PC-3 (cell line): ENCODE measurements at regions not wholly inside any gene's neighbourhood (a gene's known extent, or its start where the extent isn't known, plus 50 kb on each side); places are given as distances from the start of the nearest gene placed in this dataset.

Source experiments
- ATAC-seq: fragments of 200-7000 bp; cut with Tn5 transposase; 2 replicates; pipeline ENCODE4 v1.9.1; 2020; ENCODE audit warnings: mild to moderate bottlenecking, moderate library complexity
- BruUV-seq: library from RNA; stranded (reverse); fragments of 400-500 nt; replicated peaks from 2 replicates; lab custom pipeline; 2021; lab: Mats Ljungman, UMichigan
- CTCF ChIA-PET: fragments of 300-600 bp; sonication (Branson Sonifier 250); formaldehyde crosslinking; loops from one replicate; lab custom pipeline; 2022; ENCODE audit warnings: antibody characterized with exemption; lab: Charles Lee
- POLR2A ChIA-PET: fragments of 300-600 bp; sonication (Branson Sonifier 250); formaldehyde crosslinking; loops from one replicate; lab custom pipeline; 2022; ENCODE audit warnings: antibody characterized with exemption; ENCODE audit not compliant: unreplicated experiment; lab: Charles Lee
- DNase-seq: peaks from one replicate; pipeline ENCODE4 v3.0.0-alpha.2; 2015
- H2AFZ ChIP-seq: fragments of 300-600 bp; sonication (generic); 2 replicates; pipeline ENCODE4 v1.6.0; 2016; ENCODE audit warnings: antibody characterized with exemption, low read length
- H3F3A ChIP-seq: fragments of 300-600 bp; sonication (generic); one replicate; pipeline ENCODE4 v1.6.0; 2017; ENCODE audit warnings: antibody characterized with exemption, low read length, control low read depth, mild to moderate bottlenecking; ENCODE audit not compliant: unreplicated experiment
- H3K27ac ChIP-seq: fragments of 300-600 bp; sonication (generic); 2 replicates; pipeline ENCODE4 v1.5.1; 2016; ENCODE audit warnings: mild to moderate bottlenecking, low read length
- H3K27me3 ChIP-seq: fragments of 300-600 bp; sonication (generic); 2 replicates; pipeline ENCODE4 v1.6.1; 2016; ENCODE audit warnings: low read length, mixed read lengths
- H3K36me3 ChIP-seq: fragments of 300-600 bp; sonication (generic); 2 replicates; pipeline ENCODE4 v1.6.1; 2016; ENCODE audit warnings: low read depth, mixed run types, low read length, mixed read lengths
- H3K4me1 ChIP-seq: fragments of 300-600 bp; sonication (generic); 2 replicates; pipeline ENCODE4 v1.5.1; 2016; ENCODE audit warnings: low read length; ENCODE audit not compliant: insufficient read depth
- H3K4me2 ChIP-seq: fragments of 300-600 bp; sonication (generic); 2 replicates; pipeline ENCODE4 v1.6.0; 2016; ENCODE audit warnings: low read length
- H3K4me3 ChIP-seq: fragments of 300-600 bp; sonication (generic); 2 replicates; pipeline ENCODE4 v1.5.1; 2016; ENCODE audit warnings: mild to moderate bottlenecking, low read length, mixed read lengths
- H3K79me2 ChIP-seq: fragments of 300-600 bp; sonication (generic); 2 replicates; pipeline ENCODE4 v1.6.1; 2017; ENCODE audit warnings: low read length, mixed read lengths
- H3K9ac ChIP-seq: fragments of 300-600 bp; sonication (generic); 2 replicates; pipeline ENCODE4 v1.6.0; 2016; ENCODE audit warnings: mild to moderate bottlenecking, low read length
- H3K9me2 ChIP-seq: fragments of 300-600 bp; sonication (generic); replicated peaks from 2 replicates; pipeline ENCODE4 v1.6.1; 2016; ENCODE audit warnings: mixed run types, low read length, mixed read lengths
- H3K9me3 ChIP-seq: fragments of 300-600 bp; sonication (generic); 2 replicates; pipeline ENCODE4 v1.6.1; 2016; ENCODE audit warnings: low read length, mixed read lengths
- H4K20me1 ChIP-seq: fragments of 300-600 bp; sonication (generic); 2 replicates; pipeline ENCODE4 v1.6.1; 2016; ENCODE audit warnings: low read length, mixed read lengths
- CTCF ChIP-seq: fragments of 300-600 bp; sonication (generic); conservative IDR thresholded peaks from 2 replicates; pipeline ENCODE4 v1.5.1; 2017; ENCODE audit warnings: antibody characterized with exemption, low read depth, mild to moderate bottlenecking, low read length
- EZH2 ChIP-seq: fragments of 300-600 bp; sonication (generic); IDR thresholded peaks from one replicate; pipeline ENCODE4 v1.6.1; 2017; ENCODE audit warnings: antibody characterized with exemption, mild to moderate bottlenecking, low read length; ENCODE audit not compliant: unreplicated experiment
- EZH2phosphoT487 ChIP-seq: fragments of 300-600 bp; sonication (generic); IDR thresholded peaks from 2 replicates; pipeline ENCODE4 v1.6.1; 2018; ENCODE audit warnings: mild to moderate bottlenecking, antibody characterized with exemption, low read length, borderline replicate concordance
- intact Hi-C: fragments of 100-400 bp; cut with micrococcal nuclease; formaldehyde crosslinking; loops from 2 replicates; pipeline ENCODE4 v1.9.0; 2023

- BruUV-seq, result no TSS peak
- H3K27ac ChIP-seq, result no peak overlapping the region
- no peak overlapping the region for H3K4me3 ChIP-seq
- no peak overlapping the region for H2AFZ ChIP-seq
- TF ChIP-seq CTCF (no peak), EZH2phosphoT487 (no peak), EZH2 (no peak)
- DNase-seq, result no peak
- H3K9me2 ChIP-seq, result no peaks in the 10 kb centered on the region
- H3K9ac ChIP-seq, result no peak overlapping the region
- H3K79me2 ChIP-seq, result no peaks in the 10 kb centered on the region
- ChIA-PET POLR2A (no interaction called here), CTCF (no interaction called here)
- ATAC-seq, result no peak
- H3F3A ChIP-seq, result no peaks in the 10 kb centered on the region
- no peaks in the 10 kb centered on the region for H4K20me1 ChIP-seq
- H3K4me2 ChIP-seq, result no peak overlapping the region
- no peaks in the 10 kb centered on the region for H3K9me3 ChIP-seq
- H3K36me3 ChIP-seq, result no peaks in the 10 kb centered on the region
- H3K4me1 ChIP-seq, result no peaks in the 10 kb centered on the region
- no peaks in the 10 kb centered on the region for H3K27me3 ChIP-seq
- intact Hi-C loops, result no loop called here
Measured at GRCh38 chr17:27402943-27403342, 53.3 kb upstream of the KSR1 start.

GRCh38 chr17:27403480-27404005 lies 52.7 kb upstream of the KSR1 start:
- ATAC-seq (no peak), DNase-seq (no peak)
- Histone ChIP-seq H4K20me1 (no peaks in the 10 kb centered on the region), H3K9me3 (no peaks in the 10 kb centered on the region), H3K4me3 (no peak overlapping the region), H3K36me3 (no peaks in the 10 kb centered on the region), H3K27me3 (no peaks in the 10 kb centered on the region), H3K9me2 (no peaks in the 10 kb centered on the region), H2AFZ (no peak overlapping the region), H3K4me2 (no peak overlapping the region), H3F3A (no peaks in the 10 kb centered on the region), H3K9ac (no peak overlapping the region), H3K79me2 (no peaks in the 10 kb centered on the region), H3K27ac (no peak overlapping the region), H3K4me1 (no peaks in the 10 kb centered on the region)
- CTCF ChIA-PET, result no interaction called here
- intact Hi-C loops, result no loop called here
- BruUV-seq, result no TSS peak
- TF ChIP-seq EZH2phosphoT487, result no peak
- TF ChIP-seq EZH2, result no peak
- no peak for TF ChIP-seq CTCF
- POLR2A ChIA-PET, result no interaction called here

GRCh38 chr17:27404676-27405075 lies 51.6 kb upstream of the KSR1 start:
- ChIA-PET POLR2A (no interaction called here), CTCF (no interaction called here)
- intact Hi-C loops, result no loop called here
- no peak for ATAC-seq
- TF ChIP-seq EZH2phosphoT487, result no peak
- no peak for TF ChIP-seq CTCF
- no peak for TF ChIP-seq EZH2
- Histone ChIP-seq H3K4me3 (no peak overlapping the region), H3K4me2 (no peak overlapping the region), H3K27me3 (no peaks in the 10 kb centered on the region), H3K4me1 (no peaks in the 10 kb centered on the region), H4K20me1 (no peaks in the 10 kb centered on the region), H3K36me3 (no peaks in the 10 kb centered on the region), H3K9me3 (no peaks in the 10 kb centered on the region), H3F3A (no peaks in the 10 kb centered on the region), H3K79me2 (no peaks in the 10 kb centered on the region), H3K27ac (no peak overlapping the region), H3K9me2 (no peaks in the 10 kb centered on the region), H3K9ac (no peak overlapping the region), H2AFZ (no peak overlapping the region)
- DNase-seq, result no peak
- no TSS peak for BruUV-seq
